ENCODE measurements at regions not wholly inside any gene's neighbourhood (a gene's known extent, or its start where the extent isn't known, plus 50 kb on each side); places are given as distances from the start of the nearest gene placed in this dataset.
"Not testable (repeated sequence)": the region's sequence is repeated elsewhere in the genome, so short reads cannot be mapped to it uniquely, and the experiment has no call there.

- no peak for DNase-seq (ENCODE audit: low read depth in 2 of 3, low spot score in 1 of 3)
Measured at GRCh38 chr12:4822572-4822971, 87.1 kb upstream of the KCNA1 start.

- DNase-seq (ENCODE audit: low read depth in 2 of 3, low spot score in 1 of 3): no peak
Measured at GRCh38 chr12:4824380-4824779, 85.3 kb upstream of the KCNA1 start.

GRCh38 chr12:4825011-4825858 is 84.5 kb upstream of the KCNA1 start:
- no peak for DNase-seq (ENCODE audit: low read depth in 2 of 3, low spot score in 1 of 3)

- DNase-seq (ENCODE audit: low read depth in 2 of 3, low spot score in 1 of 3): no peak
Measured at GRCh38 chr12:4826909-4827308, 82.8 kb upstream of the KCNA1 start.

GRCh38 chr12:4828176-4828575 is 81.5 kb upstream of the KCNA1 start:
- no peak for DNase-seq (ENCODE audit: low read depth in 2 of 3, low spot score in 1 of 3)

- DNase-seq (ENCODE audit: low read depth in 2 of 3, low spot score in 1 of 3): no peak
Measured at GRCh38 chr12:4829161-4829792, 80.4 kb upstream of the KCNA1 start.

- DNase-seq (ENCODE audit: low read depth in 2 of 3, low spot score in 1 of 3): no peak
Measured at GRCh38 chr12:4829793-4830162, 79.9 kb upstream of the KCNA1 start.

GRCh38 chr12:4830556-4831210 is 79.0 kb upstream of the KCNA1 start:
- DNase-seq (ENCODE audit: low read depth in 2 of 3, low spot score in 1 of 3): no peak

GRCh38 chr12:4833053-4833452 is 76.7 kb upstream of the KCNA1 start:
- no peak for DNase-seq (ENCODE audit: low read depth in 2 of 3, low spot score in 1 of 3)

GRCh38 chr12:4833524-4833923 is 76.2 kb upstream of the KCNA1 start:
- DNase-seq (ENCODE audit: low read depth in 2 of 3, low spot score in 1 of 3): no peak

GRCh38 chr12:4842401-4842800 is 67.3 kb upstream of the KCNA1 start:
- DNase-seq (ENCODE audit: low read depth in 2 of 3, low spot score in 1 of 3): not testable (repeated sequence)

- no peak for DNase-seq (ENCODE audit: low read depth in 2 of 3, low spot score in 1 of 3)
Measured at GRCh38 chr12:4843907-4844306, 65.8 kb upstream of the KCNA1 start.

GRCh38 chr12:4847713-4848112 is 62.0 kb upstream of the KCNA1 start:
- DNase-seq (ENCODE audit: low read depth in 2 of 3, low spot score in 1 of 3): no peak

GRCh38 chr12:4849115-4849541 is 60.6 kb upstream of the KCNA1 start:
- DNase-seq (ENCODE audit: low read depth in 2 of 3, low spot score in 1 of 3): peak in 1 of 3 donors; percentile 8

- DNase-seq (ENCODE audit: low read depth in 2 of 3, low spot score in 1 of 3): no peak
Measured at GRCh38 chr12:4849795-4850345, 59.8 kb upstream of the KCNA1 start.

- no peak for DNase-seq (ENCODE audit: low read depth in 2 of 3, low spot score in 1 of 3)
Measured at GRCh38 chr12:4850857-4851380, 58.8 kb upstream of the KCNA1 start.

- DNase-seq (ENCODE audit: low read depth in 2 of 3, low spot score in 1 of 3): no peak
Measured at GRCh38 chr12:4852308-4852707, 57.4 kb upstream of the KCNA1 start.

- no peak for DNase-seq (ENCODE audit: low read depth in 2 of 3, low spot score in 1 of 3)
Measured at GRCh38 chr12:4852911-4853310, 56.8 kb upstream of the KCNA1 start.

GRCh38 chr12:4855121-4855924 is 54.4 kb upstream of the KCNA1 start:
- DNase-seq (ENCODE audit: low read depth in 2 of 3, low spot score in 1 of 3): peak in 2 of 3 donors; percentile 15 to 68

GRCh38 chr12:4856596-4856995 is 53.1 kb upstream of the KCNA1 start:
- no peak for DNase-seq (ENCODE audit: low read depth in 2 of 3, low spot score in 1 of 3)

All from stimulated activated CD4-positive, alpha-beta T cell treated with anti-CD3 and anti-CD28 coated beads, Interleukin-12 subunit alpha, Interleukin-12 subunit beta, amount 100 ng/mL, for 48 hours (primary cell).